ENCODE measurements at regions not wholly inside any gene's neighbourhood (a gene's known extent, or its start where the extent isn't known, plus 50 kb on each side); places are given as distances from the start of the nearest gene placed in this dataset.

DNA sequence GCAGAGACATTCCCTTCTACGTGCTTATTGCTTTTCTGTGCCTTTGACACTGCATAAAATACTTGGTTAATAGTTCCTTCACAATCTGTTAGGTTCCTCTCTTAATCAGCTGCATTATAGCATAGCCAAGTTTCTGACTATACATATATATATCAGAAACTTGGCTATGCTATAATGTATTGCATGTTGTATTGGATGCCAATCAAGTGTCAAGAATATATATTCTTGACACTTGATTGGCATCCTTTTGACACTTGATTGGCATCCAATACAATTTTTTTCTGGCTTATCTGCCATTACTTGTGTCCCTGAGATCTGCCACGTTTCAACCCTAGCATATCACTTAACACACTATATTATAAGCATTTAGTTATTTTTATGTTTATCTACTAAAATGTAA lies 949.7 kb upstream of the TENM4 start:
- WGBS (ENCODE audit: insufficient coverage, insufficient replicate concordance, low lambda C conversion rate, missing lambda C conversion rate): 0% methylated on average over 2 of the region's 2 CpGs
- CTCF ChIA-PET: no interaction called here
- no peaks in the 10 kb centered on the region for H3K27me3 ChIP-seq (replicated peaks in 1 of 2; ENCODE audit: control insufficient read depth in 2 of 2, insufficient read depth in 2 of 2, low read length in 1 of 2)
- no peak for DNase-seq (ENCODE audit: low read depth, low spot score)
- RAD21 ChIA-PET (ENCODE audit: unreplicated experiment): no interaction called here
- H3K4me3 ChIP-seq: no peak overlapping the region
- BruUV-seq (replicated peaks): no TSS peak
- no peak for FAIRE-seq
- SMC1A ChIA-PET (ENCODE audit: uncharacterized antibody, unreplicated experiment): no interaction called here
- TF ChIP-seq IRF5 (IDR thresholded peaks at IDR 0.05; ENCODE audit: borderline replicate concordance): no peak
- TF ChIP-seq, protein P1, sequence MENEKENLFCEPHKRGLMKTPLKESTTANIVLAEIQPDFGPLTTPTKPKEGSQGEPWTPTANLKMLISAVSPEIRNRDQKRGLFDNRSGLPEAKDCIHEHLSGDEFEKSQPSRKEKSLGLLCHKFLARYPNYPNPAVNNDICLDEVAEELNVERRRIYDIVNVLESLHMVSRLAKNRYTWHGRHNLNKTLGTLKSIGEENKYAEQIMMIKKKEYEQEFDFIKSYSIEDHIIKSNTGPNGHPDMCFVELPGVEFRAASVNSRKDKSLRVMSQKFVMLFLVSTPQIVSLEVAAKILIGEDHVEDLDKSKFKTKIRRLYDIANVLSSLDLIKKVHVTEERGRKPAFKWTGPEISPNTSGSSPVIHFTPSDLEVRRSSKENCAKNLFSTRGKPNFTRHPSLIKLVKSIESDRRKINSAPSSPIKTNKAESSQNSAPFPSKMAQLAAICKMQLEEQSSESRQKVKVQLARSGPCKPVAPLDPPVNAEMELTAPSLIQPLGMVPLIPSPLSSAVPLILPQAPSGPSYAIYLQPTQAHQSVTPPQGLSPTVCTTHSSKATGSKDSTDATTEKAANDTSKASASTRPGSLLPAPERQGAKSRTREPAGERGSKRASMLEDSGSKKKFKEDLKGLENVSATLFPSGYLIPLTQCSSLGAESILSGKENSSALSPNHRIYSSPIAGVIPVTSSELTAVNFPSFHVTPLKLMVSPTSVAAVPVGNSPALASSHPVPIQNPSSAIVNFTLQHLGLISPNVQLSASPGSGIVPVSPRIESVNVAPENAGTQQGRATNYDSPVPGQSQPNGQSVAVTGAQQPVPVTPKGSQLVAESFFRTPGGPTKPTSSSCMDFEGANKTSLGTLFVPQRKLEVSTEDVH (IDR thresholded peaks at IDR 0.05; ENCODE audit: low read depth, partially characterized antibody): no peak
- TF ChIP-seq SUPT20H (IDR thresholded peaks at IDR 0.05; ENCODE audit: borderline replicate concordance, control insufficient read depth, low read depth, low read length): no peak
- no peak for TF ChIP-seq ETV6 (conservative IDR thresholded peaks at IDR 0.05 in 1 of 2, IDR thresholded peaks at IDR 0.05 in 1 of 2; ENCODE audit: borderline replicate concordance in 1 of 2, low read depth in 1 of 2)
- no peak for TF ChIP-seq NFXL1 (IDR thresholded peaks at IDR 0.05; ENCODE audit: borderline replicate concordance)
- TF ChIP-seq RB1 (IDR thresholded peaks at IDR 0.05; ENCODE audit: borderline replicate concordance): no peak
- TF ChIP-seq USF2 (IDR thresholded peaks at IDR 0.05; ENCODE audit: borderline replicate concordance, low read depth, low read length): no peak
- TF ChIP-seq, protein P2, sequence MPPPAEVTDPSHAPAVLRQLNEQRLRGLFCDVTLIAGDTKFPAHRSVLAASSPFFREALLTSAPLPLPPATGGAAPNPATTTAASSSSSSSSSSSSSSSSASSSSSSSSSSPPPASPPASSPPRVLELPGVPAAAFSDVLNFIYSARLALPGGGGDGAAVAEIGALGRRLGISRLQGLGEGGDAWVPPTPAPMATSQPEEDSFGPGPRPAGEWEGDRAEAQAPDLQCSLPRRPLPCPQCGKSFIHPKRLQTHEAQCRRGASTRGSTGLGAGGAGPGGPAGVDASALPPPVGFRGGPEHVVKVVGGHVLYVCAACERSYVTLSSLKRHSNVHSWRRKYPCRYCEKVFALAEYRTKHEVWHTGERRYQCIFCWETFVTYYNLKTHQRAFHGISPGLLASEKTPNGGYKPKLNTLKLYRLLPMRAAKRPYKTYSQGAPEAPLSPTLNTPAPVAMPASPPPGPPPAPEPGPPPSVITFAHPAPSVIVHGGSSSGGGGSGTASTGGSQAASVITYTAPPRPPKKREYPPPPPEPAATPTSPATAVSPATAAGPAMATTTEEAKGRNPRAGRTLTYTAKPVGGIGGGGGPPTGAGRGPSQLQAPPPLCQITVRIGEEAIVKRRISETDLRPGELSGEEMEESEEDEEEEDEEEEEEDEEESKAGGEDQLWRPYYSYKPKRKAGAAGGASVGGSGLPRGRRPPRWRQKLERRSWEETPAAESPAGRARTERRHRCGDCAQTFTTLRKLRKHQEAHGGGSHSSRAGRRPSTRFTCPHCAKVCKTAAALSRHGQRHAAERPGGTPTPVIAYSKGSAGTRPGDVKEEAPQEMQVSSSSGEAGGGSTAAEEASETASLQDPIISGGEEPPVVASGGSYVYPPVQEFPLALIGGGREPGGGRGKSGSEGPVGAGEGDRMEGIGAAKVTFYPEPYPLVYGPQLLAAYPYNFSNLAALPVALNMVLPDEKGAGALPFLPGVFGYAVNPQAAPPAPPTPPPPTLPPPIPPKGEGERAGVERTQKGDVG (CRISPR knock-in tag; IDR thresholded peaks at IDR 0.05): no peak
- TF ChIP-seq SP1 (IDR thresholded peaks at IDR 0.05; ENCODE audit: low read depth, low read length): no peak
- TF ChIP-seq STAT1 (conservative IDR thresholded peaks at IDR 0.05): no peak
- no peak for TF ChIP-seq SIN3A (IDR thresholded peaks at IDR 0.05; ENCODE audit: low read depth, low read length)
- no peak for TF ChIP-seq IRF4 (IDR thresholded peaks at IDR 0.05; ENCODE audit: low read depth, low read length)
- H3K27ac ChIP-seq (ENCODE audit: control insufficient read depth, insufficient read depth): no peak overlapping the region
- no peaks in the 10 kb centered on the region for H4K20me1 ChIP-seq (ENCODE audit: control insufficient read depth, insufficient read depth)
- no peaks in the 10 kb centered on the region for H3K36me3 ChIP-seq (ENCODE audit: control insufficient read depth in 2 of 2, insufficient read depth in 2 of 2, low read length in 1 of 2)
- H3K4me2 ChIP-seq (ENCODE audit: control insufficient read depth, insufficient read depth): no peak overlapping the region
- no peak for ATAC-seq
- POLR2A ChIA-PET: no interaction called here
- no peaks in the 10 kb centered on the region for H3K9me3 ChIP-seq (replicated peaks; ENCODE audit: control insufficient read depth, insufficient read depth, low read length)
- no peaks in the 10 kb centered on the region for H3K79me2 ChIP-seq (ENCODE audit: control insufficient read depth, insufficient read depth, low read length)
- no peak overlapping the region for H2AFZ ChIP-seq (ENCODE audit: control insufficient read depth, low read depth, low read length)
- H3K4me1 ChIP-seq (ENCODE audit: control insufficient read depth, insufficient read depth, low read length): no peaks in the 10 kb centered on the region
- H3K9ac ChIP-seq (ENCODE audit: control insufficient read depth, insufficient read depth, low read length): no peak overlapping the region
- in situ Hi-C loops (cut with MboI): no loop called here
- intact Hi-C loops (cut with micrococcal nuclease; ENCODE audit: unreplicated experiment): no loop called here
